ENCODE measurements at regions not wholly inside any gene's neighbourhood (a gene's known extent, or its start where the extent isn't known, plus 50 kb on each side); places are given as distances from the start of the nearest gene placed in this dataset.

- Mint-ChIP-seq H3K9me3 (ENCODE audit: unreplicated experiment) (no peaks in the 10 kb centered on the region), H3K4me1 (ENCODE audit: unreplicated experiment) (peaks cover 25% of the 10 kb centered on the region), H3K4me3 (ENCODE audit: unreplicated experiment) (no peak overlapping the region), H3K27me3 (ENCODE audit: unreplicated experiment) (no peaks in the 10 kb centered on the region), H3K27ac (ENCODE audit: unreplicated experiment) (peak overlapping the region; percentile 33), H3K36me3 (ENCODE audit: unreplicated experiment) (no peaks in the 10 kb centered on the region)
- DNase-seq (ENCODE audit: extremely low spot score, unreplicated experiment) = no peak
- no peak for TF ChIP-seq CTCF (IDR thresholded peaks at IDR 0.05)
Observed at GRCh38 chr10:52879091-52879807, 106.7 kb upstream of the MBL2 start.

GRCh38 chr10:52877451-52877850 lies 104.9 kb upstream of the MBL2 start:
- no peaks in the 10 kb centered on the region for H3K9me3 Mint-ChIP-seq (ENCODE audit: unreplicated experiment)

GRCh38 chr10:52875336-52875735 lies 102.8 kb upstream of the MBL2 start:
- peaks cover 2% of the 10 kb centered on the region for H3K9me3 Mint-ChIP-seq (ENCODE audit: unreplicated experiment)
- no peak for TF ChIP-seq CTCF (IDR thresholded peaks at IDR 0.05)
- H3K27ac Mint-ChIP-seq (ENCODE audit: unreplicated experiment) = no peak overlapping the region
- no peak for DNase-seq (ENCODE audit: extremely low spot score, unreplicated experiment)
- no peaks in the 10 kb centered on the region for H3K27me3 Mint-ChIP-seq (ENCODE audit: unreplicated experiment)
- H3K4me1 Mint-ChIP-seq (ENCODE audit: unreplicated experiment) = peaks cover 30% of the 10 kb centered on the region
- no peak overlapping the region for H3K4me3 Mint-ChIP-seq (ENCODE audit: unreplicated experiment)
- no peaks in the 10 kb centered on the region for H3K36me3 Mint-ChIP-seq (ENCODE audit: unreplicated experiment)

More at GRCh38 chr10:52877451-52877850, 104.9 kb upstream of the MBL2 start:
- no peak for TF ChIP-seq CTCF (IDR thresholded peaks at IDR 0.05)
- no peak overlapping the region for H3K27ac Mint-ChIP-seq (ENCODE audit: unreplicated experiment)
- H3K4me3 Mint-ChIP-seq (ENCODE audit: unreplicated experiment) = no peak overlapping the region
- no peak for DNase-seq (ENCODE audit: extremely low spot score, unreplicated experiment)
- H3K36me3 Mint-ChIP-seq (ENCODE audit: unreplicated experiment) = no peaks in the 10 kb centered on the region
- H3K4me1 Mint-ChIP-seq (ENCODE audit: unreplicated experiment) = peaks cover 30% of the 10 kb centered on the region
- no peaks in the 10 kb centered on the region for H3K27me3 Mint-ChIP-seq (ENCODE audit: unreplicated experiment)

- H3K36me3 Mint-ChIP-seq (ENCODE audit: unreplicated experiment) = no peaks in the 10 kb centered on the region
- TF ChIP-seq CTCF (IDR thresholded peaks at IDR 0.05) = no peak
- no peak for DNase-seq (ENCODE audit: extremely low spot score, unreplicated experiment)
Observed at GRCh38 chr10:52874581-52874980, 102.0 kb upstream of the MBL2 start.

GRCh38 chr10:52871191-52871843 lies 98.7 kb upstream of the MBL2 start:
- TF ChIP-seq CTCF (IDR thresholded peaks at IDR 0.05) = no peak
- DNase-seq (ENCODE audit: extremely low spot score, unreplicated experiment) = no peak
- H3K27me3 Mint-ChIP-seq (ENCODE audit: unreplicated experiment) = no peaks in the 10 kb centered on the region
- H3K36me3 Mint-ChIP-seq (ENCODE audit: unreplicated experiment) = no peaks in the 10 kb centered on the region
- H3K4me1 Mint-ChIP-seq (ENCODE audit: unreplicated experiment) = peaks cover 15% of the 10 kb centered on the region
- no peak overlapping the region for H3K27ac Mint-ChIP-seq (ENCODE audit: unreplicated experiment)
- H3K9me3 Mint-ChIP-seq (ENCODE audit: unreplicated experiment) = peaks cover 15% of the 10 kb centered on the region
- H3K4me3 Mint-ChIP-seq (ENCODE audit: unreplicated experiment) = no peak overlapping the region

More at GRCh38 chr10:52874581-52874980, 102.0 kb upstream of the MBL2 start:
- Mint-ChIP-seq H3K27ac (ENCODE audit: unreplicated experiment) (no peak overlapping the region), H3K9me3 (ENCODE audit: unreplicated experiment) (peaks cover 8% of the 10 kb centered on the region), H3K4me3 (ENCODE audit: unreplicated experiment) (no peak overlapping the region), H3K4me1 (ENCODE audit: unreplicated experiment) (peaks cover 22% of the 10 kb centered on the region), H3K27me3 (ENCODE audit: unreplicated experiment) (no peaks in the 10 kb centered on the region)
